Astrocyte (in vitro differentiated cells and primary cell): ENCODE measurements at regions not wholly inside any gene's neighbourhood (a gene's known extent, or its start where the extent isn't known, plus 50 kb on each side); places are given as distances from the start of the nearest gene placed in this dataset.

Experiments used
- EZH2 ChIP-seq: IDR thresholded peaks from 2 replicates; pipeline ENCODE4 v1.6.1; 2012; ENCODE audit warnings: mild to moderate bottlenecking, low read length, inconsistent platforms; ENCODE audit not compliant: insufficient read depth
- TF ChIP-seq, protein P1 (sequence below): IDR thresholded peaks from 2 replicates; pipeline ENCODE4 v1.5.1; 2011; ENCODE audit warnings: low read depth, mild to moderate bottlenecking, inconsistent platforms, low read length, moderate library complexity; ENCODE audit not compliant: insufficient read depth

DNA sequence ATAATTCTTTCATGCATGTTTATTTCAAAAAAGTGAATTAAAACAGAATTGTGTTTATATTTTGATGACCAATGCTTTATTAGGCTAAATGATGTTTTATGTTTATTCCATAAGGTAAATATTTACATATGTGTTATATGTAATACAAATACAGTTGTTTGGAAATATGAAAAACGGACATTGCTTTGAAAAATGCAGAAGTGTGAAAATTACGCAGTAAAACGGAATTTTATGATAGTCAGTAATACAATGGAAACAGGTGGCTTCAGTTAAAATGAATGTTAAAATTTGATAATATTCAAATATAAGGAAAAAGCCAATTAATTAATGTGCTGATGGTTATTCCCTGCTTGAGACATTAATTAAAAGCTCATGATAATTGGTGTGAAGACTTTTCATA is 1633.8 kb downstream of the MAT2B start:
- TF ChIP-seq, protein P1, sequence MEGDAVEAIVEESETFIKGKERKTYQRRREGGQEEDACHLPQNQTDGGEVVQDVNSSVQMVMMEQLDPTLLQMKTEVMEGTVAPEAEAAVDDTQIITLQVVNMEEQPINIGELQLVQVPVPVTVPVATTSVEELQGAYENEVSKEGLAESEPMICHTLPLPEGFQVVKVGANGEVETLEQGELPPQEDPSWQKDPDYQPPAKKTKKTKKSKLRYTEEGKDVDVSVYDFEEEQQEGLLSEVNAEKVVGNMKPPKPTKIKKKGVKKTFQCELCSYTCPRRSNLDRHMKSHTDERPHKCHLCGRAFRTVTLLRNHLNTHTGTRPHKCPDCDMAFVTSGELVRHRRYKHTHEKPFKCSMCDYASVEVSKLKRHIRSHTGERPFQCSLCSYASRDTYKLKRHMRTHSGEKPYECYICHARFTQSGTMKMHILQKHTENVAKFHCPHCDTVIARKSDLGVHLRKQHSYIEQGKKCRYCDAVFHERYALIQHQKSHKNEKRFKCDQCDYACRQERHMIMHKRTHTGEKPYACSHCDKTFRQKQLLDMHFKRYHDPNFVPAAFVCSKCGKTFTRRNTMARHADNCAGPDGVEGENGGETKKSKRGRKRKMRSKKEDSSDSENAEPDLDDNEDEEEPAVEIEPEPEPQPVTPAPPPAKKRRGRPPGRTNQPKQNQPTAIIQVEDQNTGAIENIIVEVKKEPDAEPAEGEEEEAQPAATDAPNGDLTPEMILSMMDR = no peak
- TF ChIP-seq EZH2 = no peak
